GM06990 (cell line): ENCODE measurements at regions not wholly inside any gene's neighbourhood (a gene's known extent, or its start where the extent isn't known, plus 50 kb on each side); places are given as distances from the start of the nearest gene placed in this dataset.
"Not testable (repeated sequence)": the region's sequence is repeated elsewhere in the genome, so short reads cannot be mapped to it uniquely, and the experiment has no call there.

ENCODE experiments used
- DNase-seq: peaks from one replicate; pipeline ENCODE4 v3.0.0-alpha.2; 2011; ENCODE audit not compliant: insufficient read length; ENCODE audit errors: extremely low read depth
- H3K27me3 ChIP-seq: replicated peaks from 2 replicates; pipeline ENCODE4 v1.6.0; 2011; ENCODE audit warnings: low read length; ENCODE audit not compliant: control insufficient read depth, insufficient read depth
- H3K36me3 ChIP-seq: 2 replicates; pipeline ENCODE4 v1.5.1; 2011; ENCODE audit warnings: low read length; ENCODE audit not compliant: control insufficient read depth, insufficient read depth
- H3K4me3 ChIP-seq: replicated peaks from 2 replicates; pipeline ENCODE4 v1.5.1; 2011; ENCODE audit warnings: low read depth, mild to moderate bottlenecking, control low read depth, low read length
- TF ChIP-seq, protein P1 (sequence below): IDR thresholded peaks from 2 replicates; pipeline ENCODE4 v1.5.1; 2011; ENCODE audit warnings: low read length, control low read depth, mild to moderate bottlenecking, inconsistent platforms; ENCODE audit not compliant: insufficient read depth, poor library complexity, severe bottlenecking

DNA sequence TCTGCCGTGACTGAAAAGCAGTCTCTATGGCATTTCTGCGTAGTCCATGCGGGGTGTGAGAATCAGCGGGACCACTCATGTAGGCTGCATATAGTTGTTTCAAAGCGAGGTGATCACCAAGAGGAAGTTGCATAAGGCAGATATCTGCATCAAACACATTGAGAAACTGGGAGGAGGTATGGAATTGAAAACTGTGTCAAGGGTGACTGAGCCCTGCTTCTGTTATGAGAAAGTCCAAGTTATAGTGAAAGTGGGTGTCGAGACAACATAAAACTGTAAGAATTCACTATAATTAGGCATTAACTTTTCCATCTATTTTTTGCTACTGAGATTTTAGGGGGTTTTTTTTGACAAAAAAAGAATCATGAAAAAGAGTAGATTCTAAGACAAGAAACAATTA lies 109.3 kb downstream of the ZIC1 start:
- TF ChIP-seq, protein P1, sequence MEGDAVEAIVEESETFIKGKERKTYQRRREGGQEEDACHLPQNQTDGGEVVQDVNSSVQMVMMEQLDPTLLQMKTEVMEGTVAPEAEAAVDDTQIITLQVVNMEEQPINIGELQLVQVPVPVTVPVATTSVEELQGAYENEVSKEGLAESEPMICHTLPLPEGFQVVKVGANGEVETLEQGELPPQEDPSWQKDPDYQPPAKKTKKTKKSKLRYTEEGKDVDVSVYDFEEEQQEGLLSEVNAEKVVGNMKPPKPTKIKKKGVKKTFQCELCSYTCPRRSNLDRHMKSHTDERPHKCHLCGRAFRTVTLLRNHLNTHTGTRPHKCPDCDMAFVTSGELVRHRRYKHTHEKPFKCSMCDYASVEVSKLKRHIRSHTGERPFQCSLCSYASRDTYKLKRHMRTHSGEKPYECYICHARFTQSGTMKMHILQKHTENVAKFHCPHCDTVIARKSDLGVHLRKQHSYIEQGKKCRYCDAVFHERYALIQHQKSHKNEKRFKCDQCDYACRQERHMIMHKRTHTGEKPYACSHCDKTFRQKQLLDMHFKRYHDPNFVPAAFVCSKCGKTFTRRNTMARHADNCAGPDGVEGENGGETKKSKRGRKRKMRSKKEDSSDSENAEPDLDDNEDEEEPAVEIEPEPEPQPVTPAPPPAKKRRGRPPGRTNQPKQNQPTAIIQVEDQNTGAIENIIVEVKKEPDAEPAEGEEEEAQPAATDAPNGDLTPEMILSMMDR: no peak

DNA sequence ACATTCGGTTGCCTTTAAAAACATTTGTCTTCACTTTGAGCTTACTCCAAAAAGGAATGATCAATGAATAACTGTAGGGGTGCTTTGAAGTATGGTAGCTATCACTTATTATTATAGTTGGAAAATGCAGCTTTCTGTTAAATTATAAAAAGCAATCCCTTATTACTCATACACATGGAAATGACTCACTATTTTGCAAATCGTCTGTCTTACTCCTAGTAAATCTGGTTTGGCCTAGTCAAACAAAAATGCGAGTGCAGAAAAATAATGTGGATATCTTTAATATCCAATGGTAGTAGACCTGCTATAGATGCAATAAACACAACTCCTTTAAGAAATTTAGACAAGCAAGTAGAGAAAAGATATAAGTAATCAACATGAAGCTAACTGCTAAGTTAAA lies 112.5 kb downstream of the ZIC1 start:
- no peak for DNase-seq
- H3K36me3 ChIP-seq: no peaks in the 10 kb centered on the region
- no peak overlapping the region for H3K4me3 ChIP-seq
- H3K27me3 ChIP-seq: no peaks in the 10 kb centered on the region
- TF ChIP-seq, protein P1: no peak

More for the DNA sequence above, 109.3 kb downstream of the ZIC1 start:
- Histone ChIP-seq H3K27me3 (no peaks in the 10 kb centered on the region), H3K4me3 (no peak overlapping the region), H3K36me3 (no peaks in the 10 kb centered on the region)
- peak; percentile 0 for DNase-seq

DNA sequence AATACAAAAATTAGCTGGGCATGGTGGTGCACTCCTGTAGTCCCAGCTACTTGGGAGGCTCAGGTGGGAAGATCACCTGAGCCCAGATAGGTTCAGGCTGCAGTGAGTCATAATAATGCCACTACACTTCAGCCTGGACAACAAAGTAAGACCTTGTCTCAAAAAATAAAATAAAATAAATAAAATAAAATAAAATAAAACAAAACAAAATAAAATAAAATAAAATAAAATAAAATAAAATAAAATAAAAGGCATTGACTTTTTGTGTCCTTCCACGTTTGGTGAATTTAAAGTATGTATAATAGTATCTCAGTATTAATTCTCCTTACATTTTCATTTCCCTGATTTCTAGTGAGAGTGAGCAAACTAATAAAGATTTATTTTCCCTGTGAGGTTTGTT lies 113.6 kb downstream of the ZIC1 start:
- H3K4me3 ChIP-seq, H3K36me3 ChIP-seq, H3K27me3 ChIP-seq, DNase-seq: not testable (repeated sequence)

DNA sequence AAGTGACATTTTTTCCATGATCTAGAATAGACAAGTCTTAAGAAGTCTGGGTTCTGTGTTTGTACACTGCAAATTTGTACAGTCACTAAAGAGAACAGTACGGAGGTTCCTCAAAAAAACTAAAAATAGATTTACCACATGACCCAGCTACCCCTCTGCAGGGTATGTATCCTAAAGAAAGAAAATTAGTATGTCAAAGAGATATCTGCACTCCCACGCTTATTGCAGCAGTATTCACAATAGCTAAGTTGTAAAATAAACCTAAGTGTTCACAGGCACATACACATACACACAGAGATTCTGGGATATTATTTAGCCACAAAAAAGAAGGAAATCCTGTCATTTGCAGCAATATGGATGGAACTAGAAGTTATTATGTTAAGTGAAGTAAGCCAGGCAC lies 120.4 kb downstream of the ZIC1 start:
- H3K27me3 ChIP-seq: no peaks in the 10 kb centered on the region
- no peak overlapping the region for H3K4me3 ChIP-seq
- no peaks in the 10 kb centered on the region for H3K36me3 ChIP-seq
- TF ChIP-seq, protein P1: no peak
- DNase-seq: no peak

DNA sequence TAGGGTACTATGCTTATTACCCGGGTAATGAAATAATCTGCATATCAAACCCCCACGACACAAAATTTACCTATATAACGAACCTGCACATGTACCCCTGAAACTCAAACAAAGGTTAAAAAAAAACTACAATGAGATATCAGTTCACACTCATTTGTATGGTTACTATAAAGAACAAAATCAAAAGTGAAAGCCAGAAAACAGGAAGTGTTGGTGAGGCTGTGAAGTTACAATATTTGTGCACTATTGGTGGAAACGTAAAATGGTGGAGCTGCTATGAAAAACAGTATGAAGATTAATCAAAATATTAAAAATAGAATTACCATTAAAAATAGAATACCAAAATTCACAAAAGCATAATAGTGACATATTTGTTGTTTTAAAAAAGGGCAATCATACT lies 128.9 kb downstream of the ZIC1 start:
- no peak for DNase-seq
- Histone ChIP-seq H3K4me3 (no peak overlapping the region), H3K36me3 (no peaks in the 10 kb centered on the region), H3K27me3 (no peaks in the 10 kb centered on the region)
- TF ChIP-seq, protein P1: no peak

DNA sequence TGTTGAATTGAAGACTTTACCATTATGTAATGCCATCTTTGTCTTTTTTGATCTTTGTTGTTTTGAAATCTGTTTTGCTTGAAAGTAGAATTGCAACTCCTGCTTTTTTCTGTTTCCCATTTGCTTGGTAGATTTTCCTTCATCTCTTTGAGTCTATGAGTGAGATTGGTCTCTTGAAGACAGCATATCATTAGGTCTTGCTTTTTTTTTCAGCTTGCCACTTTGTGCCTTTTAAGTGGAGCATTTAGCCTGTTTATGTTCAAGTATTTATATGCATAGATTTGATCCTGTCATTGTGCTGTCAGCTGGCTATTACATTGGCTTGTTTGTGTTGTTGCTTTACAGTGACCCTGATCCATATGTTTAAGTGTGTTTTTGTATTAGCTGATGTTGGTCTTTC lies 131.8 kb downstream of the ZIC1 start:
- no peaks in the 10 kb centered on the region for H3K36me3 ChIP-seq
- TF ChIP-seq, protein P1: no peak
- H3K4me3 ChIP-seq: no peak overlapping the region
- no peaks in the 10 kb centered on the region for H3K27me3 ChIP-seq
- no peak for DNase-seq
